H1 (cell line): ENCODE measurements at regions not wholly inside any gene's neighbourhood (a gene's known extent, or its start where the extent isn't known, plus 50 kb on each side); places are given as distances from the start of the nearest gene placed in this dataset.

Source experiments
- CTCF ChIA-PET: fragments of 300-600 bp; sonication (Branson Sonifier 250); formaldehyde crosslinking; loops from one replicate; lab custom pipeline; 2021; ENCODE audit not compliant: partially characterized antibody; lab: Charles Lee
- POLR2A ChIA-PET: fragments of 300-600 bp; sonication (Branson Sonifier 250); formaldehyde crosslinking; loops from one replicate; lab custom pipeline; 2021; ENCODE audit warnings: inconsistent platforms; ENCODE audit not compliant: partially characterized antibody; lab: Charles Lee
- DNase-seq, 2 experiments: peaks; one replicate each; pipeline versions ENCODE4 v3.0.0 to v3.0.0-alpha.2; 2010 to 2022; ENCODE audit warnings: low spot score in 2 of 2, low read depth in 1 of 2, mixed read lengths in 1 of 2
- FAIRE-seq: peaks from 2 replicates; lab custom pipeline; 2011; peaks lifted over from hg19 to GRCh38; lab: Jason Lieb, UNC
- H2AFZ ChIP-seq: 2 replicates; pipeline ENCODE4 v1.8.1; 2012; ENCODE audit warnings: low read length, inconsistent platforms
- H2AK5ac ChIP-seq: 2 replicates; pipeline ENCODE4 v1.6.1; 2013; ENCODE audit warnings: low read depth, low read length
- H2BK120ac ChIP-seq: replicated peaks from 2 replicates; pipeline ENCODE3; 2013; ENCODE audit warnings: low read depth, low read length, inconsistent platforms
- H2BK12ac ChIP-seq: 2 replicates; pipeline ENCODE4 v1.6.1; 2013; ENCODE audit warnings: low read depth, low read length
- H2BK15ac ChIP-seq: 2 replicates; pipeline ENCODE4 v1.6.1; 2013; ENCODE audit warnings: low read length
- H2BK20ac ChIP-seq: 2 replicates; pipeline ENCODE4 v1.6.1; 2013; ENCODE audit warnings: low read length
- H2BK5ac ChIP-seq: 2 replicates; pipeline ENCODE4 v1.6.1; 2013; ENCODE audit warnings: low read depth, low read length
- H3K14ac ChIP-seq: 2 replicates; pipeline ENCODE4 v1.6.1; 2013; ENCODE audit warnings: inconsistent platforms; ENCODE audit not compliant: insufficient read length
- H3K18ac ChIP-seq: 2 replicates; pipeline ENCODE4 v1.6.1; 2013; ENCODE audit warnings: low read length; ENCODE audit errors: extremely low read depth
- H3K23ac ChIP-seq: 2 replicates; pipeline ENCODE4 v1.6.1; 2013; ENCODE audit warnings: inconsistent platforms; ENCODE audit not compliant: insufficient read length
- H3K23me2 ChIP-seq: 2 replicates; pipeline ENCODE4 v1.6.1; 2013; ENCODE audit warnings: low read depth, low read length
- H3K27ac ChIP-seq: 2 replicates; pipeline ENCODE4 v1.6.1; 2011; ENCODE audit warnings: low read depth, low read length, inconsistent platforms
- H3K27me3 ChIP-seq, 4 experiments: replicated peaks in 1 of 4; 1 replicate in 1 of 4; 2 replicates in 3 of 4; pipeline versions ENCODE4 v1.6.1 to v1.8.1; 2011 to 2013; ENCODE audit warnings: low read length in 3 of 4, mild to moderate bottlenecking in 3 of 4, inconsistent platforms in 2 of 4, mixed read lengths in 2 of 4, moderate library complexity in 1 of 4; ENCODE audit not compliant: control insufficient read depth in 3 of 4, insufficient read depth in 3 of 4; ENCODE audit errors: extremely low read depth in 1 of 4
- H3K36me3 ChIP-seq, 4 experiments: 2 replicates each; pipeline versions ENCODE4 v1.6.1 to v1.8.1; 2011 to 2013; ENCODE audit warnings: mild to moderate bottlenecking in 4 of 4, low read length in 3 of 4, moderate library complexity in 2 of 4, control low read depth in 1 of 4, inconsistent platforms in 1 of 4; ENCODE audit not compliant: insufficient read depth in 4 of 4, control insufficient read depth in 2 of 4
- H3K4ac ChIP-seq: replicated peaks from 2 replicates; pipeline ENCODE3; 2013; ENCODE audit warnings: low read length, low read depth, mixed read lengths, inconsistent platforms; ENCODE audit not compliant: insufficient read length
- H3K4me1 ChIP-seq, 4 experiments: replicated peaks in 1 of 4; 1 replicate in 1 of 4; 2 replicates in 3 of 4; pipeline versions ENCODE4 v1.6.1 to v1.8.1; 2011 to 2013; ENCODE audit warnings: low read length in 3 of 4, inconsistent platforms in 2 of 4, mixed read lengths in 1 of 4; ENCODE audit not compliant: insufficient read depth in 4 of 4, control insufficient read depth in 3 of 4
- H3K4me2 ChIP-seq, 2 experiments: 2 replicates each; pipeline versions ENCODE4 v1.6.1 to v1.8.1; 2011 to 2013; ENCODE audit warnings: low read depth in 2 of 2, low read length in 2 of 2, control low read depth in 1 of 2, inconsistent platforms in 1 of 2, mild to moderate bottlenecking in 1 of 2; ENCODE audit not compliant: insufficient read depth in 1 of 2
- H3K4me3 ChIP-seq, 4 experiments: fragments of 200-600, 300-600 bp in 1 of 4; sonication (generic), shearing (Covaris generic), sonication (Bioruptor Twin) in 1 of 4; 2 replicates each; pipeline versions ENCODE4 v1.5.1 to v1.8.1; 2011 to 2016; ENCODE audit warnings: low read length in 4 of 4, low read depth in 3 of 4, control low read depth in 2 of 4, inconsistent platforms in 2 of 4, mild to moderate bottlenecking in 2 of 4, mixed read lengths in 1 of 4, moderate library complexity in 1 of 4; ENCODE audit not compliant: insufficient read depth in 2 of 4; ENCODE audit errors: extremely low read depth in 1 of 4
- H3K56ac ChIP-seq: replicated peaks from 2 replicates; pipeline ENCODE3; 2013; ENCODE audit warnings: low read depth, mild to moderate bottlenecking, mixed read lengths, low read length, inconsistent platforms; ENCODE audit not compliant: insufficient read length
- H3K79me1 ChIP-seq: 2 replicates; pipeline ENCODE4 v1.6.1; 2013; ENCODE audit warnings: low read depth, low read length, control low read depth
- H3K79me2 ChIP-seq, 2 experiments: 2 replicates each; pipeline versions ENCODE4 v1.6.1 to v1.8.1; 2012 to 2013; ENCODE audit warnings: low read length in 2 of 2, mild to moderate bottlenecking in 2 of 2, inconsistent platforms in 1 of 2; ENCODE audit not compliant: insufficient read depth in 2 of 2, control insufficient read depth in 1 of 2
- H3K9ac ChIP-seq, 4 experiments: replicated peaks in 1 of 4; 1 replicate in 1 of 4; 2 replicates in 3 of 4; pipeline versions ENCODE4 v1.6.1 to v1.8.1; 2011 to 2013; ENCODE audit warnings: low read depth in 3 of 4, low read length in 3 of 4, control low read depth in 2 of 4, mild to moderate bottlenecking in 2 of 4, moderate library complexity in 2 of 4, inconsistent platforms in 1 of 4; ENCODE audit errors: extremely low read depth in 1 of 4
- H3K9me3 ChIP-seq, 2 experiments: 2 replicates each; pipeline versions ENCODE4 v1.6.1 to v1.8.1; 2012 to 2013; ENCODE audit warnings: mild to moderate bottlenecking in 2 of 2, moderate library complexity in 2 of 2, control low read depth in 1 of 2, inconsistent platforms in 1 of 2, low read depth in 1 of 2, low read length in 1 of 2, mixed read lengths in 1 of 2; ENCODE audit not compliant: insufficient read depth in 2 of 2
- H4K20me1 ChIP-seq, 2 experiments: replicated peaks in 1 of 2; 2 replicates each; pipeline versions ENCODE3 to v1.8.1; 2011 to 2013; ENCODE audit warnings: inconsistent platforms in 2 of 2, low read length in 2 of 2, mild to moderate bottlenecking in 1 of 2; ENCODE audit not compliant: insufficient read depth in 2 of 2, control insufficient read depth in 1 of 2
- H4K5ac ChIP-seq: 2 replicates; pipeline ENCODE4 v1.6.1; 2013; ENCODE audit warnings: low read length, low read depth, mixed read lengths, inconsistent platforms; ENCODE audit not compliant: insufficient read length
- H4K8ac ChIP-seq: 2 replicates; pipeline ENCODE4 v1.8.0; 2013; ENCODE audit warnings: mild to moderate bottlenecking, moderate library complexity, low read length, inconsistent platforms; ENCODE audit not compliant: insufficient read depth; ENCODE audit errors: extremely low read depth
- H4K91ac ChIP-seq: replicated peaks from 2 replicates; pipeline ENCODE3; 2013; ENCODE audit warnings: low read length, mixed read lengths, inconsistent platforms; ENCODE audit not compliant: insufficient read length
- MAFK ChIP-seq: IDR thresholded peaks from 2 replicates; pipeline ENCODE4 v1.6.1; 2012; ENCODE audit warnings: low read depth, mild to moderate bottlenecking, improper control_type of control experiment, low read length
- RAD21 ChIP-seq, 2 experiments: IDR thresholded peaks in 1 of 2; conservative IDR thresholded peaks in 1 of 2; 2 replicates each; pipeline ENCODE4 v1.6.1; 2011; ENCODE audit warnings: low read depth in 2 of 2, low read length in 2 of 2, improper control_type of control experiment in 1 of 2, inconsistent platforms in 1 of 2, mild to moderate bottlenecking in 1 of 2, moderate library complexity in 1 of 2
- WGBS, 2 experiments: shearing (Covaris generic) in 1 of 2; methylation state at CpG; one replicate each; pipeline versions ENCODE4 v1.1.6 to v1.1.7; 2013 to 2015; ENCODE audit warnings: low lambda C conversion rate in 2 of 2, mixed read lengths in 2 of 2, inconsistent platforms in 1 of 2, low coverage in 1 of 2, missing lambda C conversion rate in 1 of 2; ENCODE audit not compliant: insufficient replicate concordance in 2 of 2, insufficient coverage in 1 of 2, insufficient read length in 1 of 2; ENCODE audit errors: extremely low coverage in 1 of 2, missing lambda C conversion rate in 1 of 2; 5-methylcytosine and 5-hydroxymethylcytosine counted together
- TF ChIP-seq, protein P1 (sequence below), 3 experiments: IDR thresholded peaks; 1 replicate in 2 of 3; 2 replicates in 1 of 3; pipeline versions ENCODE4 v1.5.1 to v1.6.1; 2011; ENCODE audit warnings: low read length in 3 of 3, mild to moderate bottlenecking in 3 of 3, inconsistent platforms in 2 of 3, low read depth in 1 of 3, moderate library complexity in 1 of 3; ENCODE audit not compliant: insufficient read depth in 1 of 3; ENCODE audit errors: control extremely low read depth in 1 of 3

DNA sequence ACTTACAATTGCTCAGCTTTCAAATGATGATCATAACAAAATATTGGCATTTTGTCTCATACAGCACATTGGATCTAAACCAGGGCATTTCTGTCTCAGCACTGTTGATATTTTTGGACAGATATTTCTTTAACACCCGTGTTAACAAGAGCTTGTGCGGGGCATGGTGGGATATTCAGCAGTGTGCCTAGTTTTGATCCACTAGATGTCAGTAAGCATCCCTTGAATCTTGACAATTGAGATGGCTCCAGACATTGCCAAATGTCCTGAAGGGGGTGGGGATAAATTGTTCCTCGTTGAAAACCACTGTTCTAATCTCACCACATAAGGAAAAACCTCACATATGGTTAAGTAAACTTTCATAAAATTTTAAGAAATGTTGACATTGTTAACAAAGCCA, 806.3 kb downstream of the STIM2 start:
- Histone ChIP-seq H3K23ac (no peak overlapping the region), H3K18ac (no peak overlapping the region), H2BK120ac (no peak overlapping the region), H2AK5ac (no peak overlapping the region), H3K4ac (no peak overlapping the region), H4K20me1 (no peaks in the 10 kb centered on the region), H2AFZ (no peak overlapping the region), H3K4me1 (peaks cover 0 to 4% (median 1%) of the 10 kb centered on the region in 4 experiments; a peak in 2 of 7 replicates), H3K79me1 (no peaks in the 10 kb centered on the region), H3K4me2 (no peak overlapping the region), H3K23me2 (no peaks in the 10 kb centered on the region), H2BK5ac (no peak overlapping the region), H4K91ac (no peak overlapping the region), H4K8ac (no peak overlapping the region), H4K5ac (no peak overlapping the region), H3K4me3 (no peak overlapping the region), H3K36me3 (no peaks in the 10 kb centered on the region), H2BK20ac (no peak overlapping the region), H3K79me2 (no peaks in the 10 kb centered on the region), H3K14ac (no peak overlapping the region), H3K9me3 (no peaks in the 10 kb centered on the region), H2BK12ac (no peak overlapping the region), H3K27ac (no peak overlapping the region), H2BK15ac (no peak overlapping the region), H3K9ac (no peak overlapping the region), H3K56ac (no peak overlapping the region), H3K27me3 (no peaks in the 10 kb centered on the region)
- peak; percentile 58 for FAIRE-seq
- DNase-seq, result no peak
- ChIA-PET CTCF (interaction anchor here (0.9 to 1.1 kb wide), 3 partner anchors 18 to 41 kb away, joined by 3 to 4 read pairs (median 3); no protein-coding TSS in a partner anchor), POLR2A (no interaction called here)
- WGBS, 2 experiments, result 78% methylated on average over 3 of the region's 3 CpGs; no CpG with 5 or more reads in 1 of the 2 experiments
- TF ChIP-seq MAFK (no peak), RAD21 (IDR thresholded peaks at IDR 0.05 in 1 of 2, conservative IDR thresholded peaks at IDR 0.05 in 1 of 2; ENCODE audit: low read depth in 2 of 2, low read length in 2 of 2) (peak; percentile 46 to 63)
- TF ChIP-seq, protein P1, sequence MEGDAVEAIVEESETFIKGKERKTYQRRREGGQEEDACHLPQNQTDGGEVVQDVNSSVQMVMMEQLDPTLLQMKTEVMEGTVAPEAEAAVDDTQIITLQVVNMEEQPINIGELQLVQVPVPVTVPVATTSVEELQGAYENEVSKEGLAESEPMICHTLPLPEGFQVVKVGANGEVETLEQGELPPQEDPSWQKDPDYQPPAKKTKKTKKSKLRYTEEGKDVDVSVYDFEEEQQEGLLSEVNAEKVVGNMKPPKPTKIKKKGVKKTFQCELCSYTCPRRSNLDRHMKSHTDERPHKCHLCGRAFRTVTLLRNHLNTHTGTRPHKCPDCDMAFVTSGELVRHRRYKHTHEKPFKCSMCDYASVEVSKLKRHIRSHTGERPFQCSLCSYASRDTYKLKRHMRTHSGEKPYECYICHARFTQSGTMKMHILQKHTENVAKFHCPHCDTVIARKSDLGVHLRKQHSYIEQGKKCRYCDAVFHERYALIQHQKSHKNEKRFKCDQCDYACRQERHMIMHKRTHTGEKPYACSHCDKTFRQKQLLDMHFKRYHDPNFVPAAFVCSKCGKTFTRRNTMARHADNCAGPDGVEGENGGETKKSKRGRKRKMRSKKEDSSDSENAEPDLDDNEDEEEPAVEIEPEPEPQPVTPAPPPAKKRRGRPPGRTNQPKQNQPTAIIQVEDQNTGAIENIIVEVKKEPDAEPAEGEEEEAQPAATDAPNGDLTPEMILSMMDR (IDR thresholded peaks at IDR 0.05; ENCODE audit: control extremely low read depth in 1 of 3, insufficient read depth in 1 of 3, low read depth in 1 of 3, low read length in 3 of 3), result peak in 2 of 3 experiments; percentile 37 to 45; a peak in 2 of 4 replicates
